PC-9 (cell line): ENCODE measurements at regions not wholly inside any gene's neighbourhood (a gene's known extent, or its start where the extent isn't known, plus 50 kb on each side); places are given as distances from the start of the nearest gene placed in this dataset.

ENCODE experiments used
- CTCF ChIP-seq: fragments of 200-600 bp; sonication (generic); conservative IDR thresholded peaks from 2 replicates; pipeline ENCODE4 v1.6.1; 2017; ENCODE audit warnings: mixed run types, antibody characterized with exemption, mild to moderate bottlenecking, moderate library complexity
- EZH2 ChIP-seq: fragments of 200-600 bp; sonication (generic); IDR thresholded peaks from 2 replicates; pipeline ENCODE4 v1.8.0; 2017; ENCODE audit warnings: antibody characterized with exemption, low read depth

GRCh38 chr6:9484091-9484490, 930.8 kb downstream of the TFAP2A start:
- TF ChIP-seq CTCF (no peak), EZH2 (no peak)
